ENCODE measurements at regions not wholly inside any gene's neighbourhood (a gene's known extent, or its start where the extent isn't known, plus 50 kb on each side); places are given as distances from the start of the nearest gene placed in this dataset.

DNA sequence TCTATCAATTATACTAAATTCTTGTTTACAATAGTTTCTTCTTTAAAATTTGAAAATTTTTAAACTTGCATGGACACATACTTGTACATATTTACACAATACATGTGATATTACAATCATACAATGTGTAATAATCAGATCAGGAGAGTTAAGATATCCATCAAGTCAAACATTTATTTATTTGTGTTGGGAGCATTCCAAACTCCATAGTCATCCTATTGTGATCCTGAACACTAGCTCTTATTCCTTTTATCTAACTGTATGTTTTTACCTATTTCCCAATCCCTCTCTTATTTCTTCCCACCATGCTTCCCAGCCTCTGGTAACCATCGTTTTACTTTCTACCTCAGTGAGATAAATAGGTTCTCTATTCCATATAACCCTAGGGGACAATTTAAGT, 1219.2 kb downstream of the ZPLD1 start:
- H3K27ac Mint-ChIP-seq (ENCODE audit: low read depth, unreplicated experiment): no peak overlapping the region
- no peak overlapping the region for H3K4me3 Mint-ChIP-seq (ENCODE audit: unreplicated experiment)
- TF ChIP-seq, protein P1, sequence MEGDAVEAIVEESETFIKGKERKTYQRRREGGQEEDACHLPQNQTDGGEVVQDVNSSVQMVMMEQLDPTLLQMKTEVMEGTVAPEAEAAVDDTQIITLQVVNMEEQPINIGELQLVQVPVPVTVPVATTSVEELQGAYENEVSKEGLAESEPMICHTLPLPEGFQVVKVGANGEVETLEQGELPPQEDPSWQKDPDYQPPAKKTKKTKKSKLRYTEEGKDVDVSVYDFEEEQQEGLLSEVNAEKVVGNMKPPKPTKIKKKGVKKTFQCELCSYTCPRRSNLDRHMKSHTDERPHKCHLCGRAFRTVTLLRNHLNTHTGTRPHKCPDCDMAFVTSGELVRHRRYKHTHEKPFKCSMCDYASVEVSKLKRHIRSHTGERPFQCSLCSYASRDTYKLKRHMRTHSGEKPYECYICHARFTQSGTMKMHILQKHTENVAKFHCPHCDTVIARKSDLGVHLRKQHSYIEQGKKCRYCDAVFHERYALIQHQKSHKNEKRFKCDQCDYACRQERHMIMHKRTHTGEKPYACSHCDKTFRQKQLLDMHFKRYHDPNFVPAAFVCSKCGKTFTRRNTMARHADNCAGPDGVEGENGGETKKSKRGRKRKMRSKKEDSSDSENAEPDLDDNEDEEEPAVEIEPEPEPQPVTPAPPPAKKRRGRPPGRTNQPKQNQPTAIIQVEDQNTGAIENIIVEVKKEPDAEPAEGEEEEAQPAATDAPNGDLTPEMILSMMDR (IDR thresholded peaks at IDR 0.05; ENCODE audit: unreplicated experiment): no peak
- H3K36me3 Mint-ChIP-seq (ENCODE audit: insufficient read depth, unreplicated experiment): no peaks in the 10 kb centered on the region
- no peaks in the 10 kb centered on the region for H3K9me3 Mint-ChIP-seq (ENCODE audit: unreplicated experiment)
- H3K27me3 Mint-ChIP-seq (ENCODE audit: insufficient read depth, unreplicated experiment): peaks cover 99% of the 10 kb centered on the region
- ChIA-PET POLR2A (no interaction called here), CTCF (no interaction called here)
- no peaks in the 10 kb centered on the region for H3K4me1 Mint-ChIP-seq (ENCODE audit: insufficient read depth, unreplicated experiment)
- no TSS peak for BruUV-seq (replicated peaks)
- DNase-seq (ENCODE audit: unreplicated experiment): no peak
- intact Hi-C loops (cut with micrococcal nuclease): no loop called here

DNA sequence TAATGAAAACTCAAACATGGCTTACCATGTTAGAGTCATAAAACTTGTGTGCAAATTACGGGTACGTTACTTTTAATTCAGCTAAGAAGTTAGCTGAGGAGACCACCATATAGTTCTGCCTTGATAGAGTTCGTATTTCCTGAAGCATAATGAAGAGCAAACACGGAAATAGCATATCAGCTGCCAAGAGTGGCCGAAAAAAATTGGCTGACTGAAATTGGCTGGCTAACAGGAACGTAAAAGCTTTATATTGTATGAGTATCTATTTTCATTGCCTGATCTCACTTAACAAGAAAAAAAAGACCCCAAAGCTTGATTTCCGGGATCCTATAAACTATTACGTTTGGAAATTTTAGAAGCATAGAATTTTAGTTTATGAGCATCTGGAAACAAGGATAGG, 1222.9 kb downstream of the ZPLD1 start:
- Mint-ChIP-seq H3K27me3 (ENCODE audit: insufficient read depth, unreplicated experiment) (peaks cover 100% of the 10 kb centered on the region), H3K36me3 (ENCODE audit: insufficient read depth, unreplicated experiment) (no peaks in the 10 kb centered on the region), H3K9me3 (ENCODE audit: unreplicated experiment) (no peaks in the 10 kb centered on the region), H3K27ac (ENCODE audit: low read depth, unreplicated experiment) (no peak overlapping the region), H3K4me1 (ENCODE audit: insufficient read depth, unreplicated experiment) (no peaks in the 10 kb centered on the region), H3K4me3 (ENCODE audit: unreplicated experiment) (no peak overlapping the region)
- intact Hi-C loops (cut with micrococcal nuclease): no loop called here
- DNase-seq (ENCODE audit: unreplicated experiment): no peak
- POLR2A ChIA-PET: interaction anchor here (0.7 kb wide), 1 partner anchor 996 kb away, joined by 3 read pairs; no protein-coding TSS in a partner anchor
- CTCF ChIA-PET: interaction anchor here (0.6 kb wide), 1 partner anchor 189 kb away, joined by 3 read pairs; no protein-coding TSS in a partner anchor
- no TSS peak for BruUV-seq (replicated peaks)
- TF ChIP-seq, protein P1 (IDR thresholded peaks at IDR 0.05; ENCODE audit: unreplicated experiment): no peak

DNA sequence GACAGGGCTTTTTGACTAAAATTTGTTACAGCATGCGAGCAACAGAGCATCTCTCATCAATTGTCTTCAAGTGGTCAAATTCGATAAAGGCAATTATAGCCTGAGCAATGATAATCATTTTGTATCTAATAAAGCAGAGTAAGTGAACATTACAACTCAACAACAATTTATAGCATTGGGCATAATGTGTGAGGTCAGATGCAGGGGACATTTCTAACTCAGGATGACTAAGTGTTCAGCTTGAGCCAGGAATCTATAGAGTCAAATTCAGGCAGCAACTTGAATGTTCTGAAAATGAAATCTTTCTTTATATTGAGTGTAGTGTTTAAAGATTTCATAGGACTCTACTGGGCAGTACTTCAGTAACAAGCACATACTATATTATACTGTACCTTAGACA, 1226.0 kb downstream of the ZPLD1 start:
- Mint-ChIP-seq H3K27me3 (ENCODE audit: insufficient read depth, unreplicated experiment) (peaks cover 99% of the 10 kb centered on the region), H3K4me1 (ENCODE audit: insufficient read depth, unreplicated experiment) (no peaks in the 10 kb centered on the region), H3K9me3 (ENCODE audit: unreplicated experiment) (no peaks in the 10 kb centered on the region), H3K27ac (ENCODE audit: low read depth, unreplicated experiment) (no peak overlapping the region), H3K36me3 (ENCODE audit: insufficient read depth, unreplicated experiment) (no peaks in the 10 kb centered on the region), H3K4me3 (ENCODE audit: unreplicated experiment) (no peak overlapping the region)
- DNase-seq (ENCODE audit: unreplicated experiment): no peak
- no TSS peak for BruUV-seq (replicated peaks)
- ChIA-PET POLR2A (no interaction called here), CTCF (no interaction called here)
- intact Hi-C loops (cut with micrococcal nuclease): no loop called here
- TF ChIP-seq, protein P1 (IDR thresholded peaks at IDR 0.05; ENCODE audit: unreplicated experiment): no peak

DNA sequence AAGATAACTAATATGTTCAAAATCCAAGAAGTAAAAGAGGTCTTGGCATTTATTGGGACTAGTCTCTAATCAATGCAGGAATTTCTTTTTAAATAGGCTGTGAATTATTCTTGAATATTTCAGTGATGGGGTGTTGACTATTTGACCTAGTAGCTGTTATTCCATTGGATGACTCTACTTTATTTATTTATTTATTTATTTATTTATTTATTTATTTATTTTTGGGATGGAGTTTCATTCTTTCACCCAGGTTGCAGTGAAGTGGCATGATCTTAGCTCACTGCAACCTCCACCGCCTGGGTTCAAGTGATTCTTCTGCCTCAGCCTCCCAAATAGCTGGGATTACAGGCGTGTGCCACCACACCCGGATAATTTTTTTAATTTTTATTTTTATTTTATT, 1227.8 kb downstream of the ZPLD1 start:
- DNase-seq (ENCODE audit: unreplicated experiment): no peak
- CTCF ChIA-PET: no interaction called here
- no TSS peak for BruUV-seq (replicated peaks)

More for the DNA sequence above, 1227.8 kb downstream of the ZPLD1 start:
- H3K4me1 Mint-ChIP-seq (ENCODE audit: insufficient read depth, unreplicated experiment): no peaks in the 10 kb centered on the region
- H3K36me3 Mint-ChIP-seq (ENCODE audit: insufficient read depth, unreplicated experiment): no peaks in the 10 kb centered on the region
- POLR2A ChIA-PET: no interaction called here
- TF ChIP-seq, protein P1 (IDR thresholded peaks at IDR 0.05; ENCODE audit: unreplicated experiment): no peak
- H3K27ac Mint-ChIP-seq (ENCODE audit: low read depth, unreplicated experiment): no peak overlapping the region
- no peaks in the 10 kb centered on the region for H3K9me3 Mint-ChIP-seq (ENCODE audit: unreplicated experiment)
- intact Hi-C loops (cut with micrococcal nuclease): no loop called here
- peaks cover 83% of the 10 kb centered on the region for H3K27me3 Mint-ChIP-seq (ENCODE audit: insufficient read depth, unreplicated experiment)
- H3K4me3 Mint-ChIP-seq (ENCODE audit: unreplicated experiment): no peak overlapping the region
